Astrocyte (in vitro differentiated cells and primary cell): ENCODE measurements at regions not wholly inside any gene's neighbourhood (a gene's known extent, or its start where the extent isn't known, plus 50 kb on each side); places are given as distances from the start of the nearest gene placed in this dataset.

Source experiments
- EZH2 ChIP-seq: IDR thresholded peaks from 2 replicates; pipeline ENCODE4 v1.6.1; 2012; ENCODE audit warnings: mild to moderate bottlenecking, low read length, inconsistent platforms; ENCODE audit not compliant: insufficient read depth
- TF ChIP-seq, protein P1 (sequence below): IDR thresholded peaks from 2 replicates; pipeline ENCODE4 v1.5.1; 2011; ENCODE audit warnings: low read depth, mild to moderate bottlenecking, inconsistent platforms, low read length, moderate library complexity; ENCODE audit not compliant: insufficient read depth

DNA sequence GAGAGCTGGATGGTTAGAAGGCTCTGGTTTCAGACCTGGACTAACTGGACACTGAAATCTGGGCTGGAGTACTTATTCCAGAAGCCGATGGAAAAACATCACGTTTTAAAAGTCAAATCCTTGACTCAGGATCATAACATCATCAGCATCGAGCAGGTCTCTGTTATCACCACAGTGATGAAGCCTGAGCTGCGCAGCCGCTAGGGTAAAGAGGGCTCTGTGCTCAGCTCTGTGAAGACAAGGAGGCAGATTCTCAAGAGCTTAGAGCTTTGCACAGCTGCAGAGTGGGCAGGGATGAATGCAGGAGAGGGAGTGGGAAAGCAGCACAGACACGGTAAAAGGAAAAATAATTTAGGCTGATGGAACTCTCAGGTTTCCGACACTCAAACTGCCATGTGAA is 208.8 kb upstream of the TAS2R1 start:
- TF ChIP-seq, protein P1, sequence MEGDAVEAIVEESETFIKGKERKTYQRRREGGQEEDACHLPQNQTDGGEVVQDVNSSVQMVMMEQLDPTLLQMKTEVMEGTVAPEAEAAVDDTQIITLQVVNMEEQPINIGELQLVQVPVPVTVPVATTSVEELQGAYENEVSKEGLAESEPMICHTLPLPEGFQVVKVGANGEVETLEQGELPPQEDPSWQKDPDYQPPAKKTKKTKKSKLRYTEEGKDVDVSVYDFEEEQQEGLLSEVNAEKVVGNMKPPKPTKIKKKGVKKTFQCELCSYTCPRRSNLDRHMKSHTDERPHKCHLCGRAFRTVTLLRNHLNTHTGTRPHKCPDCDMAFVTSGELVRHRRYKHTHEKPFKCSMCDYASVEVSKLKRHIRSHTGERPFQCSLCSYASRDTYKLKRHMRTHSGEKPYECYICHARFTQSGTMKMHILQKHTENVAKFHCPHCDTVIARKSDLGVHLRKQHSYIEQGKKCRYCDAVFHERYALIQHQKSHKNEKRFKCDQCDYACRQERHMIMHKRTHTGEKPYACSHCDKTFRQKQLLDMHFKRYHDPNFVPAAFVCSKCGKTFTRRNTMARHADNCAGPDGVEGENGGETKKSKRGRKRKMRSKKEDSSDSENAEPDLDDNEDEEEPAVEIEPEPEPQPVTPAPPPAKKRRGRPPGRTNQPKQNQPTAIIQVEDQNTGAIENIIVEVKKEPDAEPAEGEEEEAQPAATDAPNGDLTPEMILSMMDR = no peak
- TF ChIP-seq EZH2 = no peak
